Mucosa of descending colon (tissue), 3 donors: ENCODE measurements at regions not wholly inside any gene's neighbourhood (a gene's known extent, or its start where the extent isn't known, plus 50 kb on each side); places are given as distances from the start of the nearest gene placed in this dataset.

Experiments used
- ATAC-seq: fragments of 200-7000 bp; cut with Tn5 transposase; one replicate; pipeline ENCODE4 v1.9.1; 2020; ENCODE audit warnings: mild to moderate bottlenecking, moderate library complexity
- DNase-seq, 3 donors: peaks; one replicate each; pipeline ENCODE4 v3.0.0-alpha.2; 2020
- H3K36me3 ChIP-seq: fragments of 200-600 bp; one replicate; pipeline ENCODE4 v1.8.0; 2021; ENCODE audit warnings: low read depth, mild to moderate bottlenecking
- H3K4me1 ChIP-seq: fragments of 200-600 bp; one replicate; pipeline ENCODE4 v1.8.0; 2021; ENCODE audit warnings: low read depth, mild to moderate bottlenecking
- H3K4me3 ChIP-seq: fragments of 200-600 bp; one replicate; pipeline ENCODE4 v1.8.0; 2021; ENCODE audit warnings: mild to moderate bottlenecking
- H3K9me3 ChIP-seq: fragments of 200-600 bp; one replicate; pipeline ENCODE4 v1.8.0; 2021; ENCODE audit warnings: mild to moderate bottlenecking
- intact Hi-C, 2 donors: fragments of 100-400 bp; cut with DNase I in 1 of 2; cut with micrococcal nuclease in 1 of 2; formaldehyde crosslinking; loops; one replicate each; pipeline versions ENCODE4 v1.11.0 to v1.11.1; 2022; cut with DNase I, micrococcal nuclease
- TF ChIP-seq, protein P1 (sequence below): fragments of 200-600 bp; IDR thresholded peaks from one replicate; pipeline ENCODE4 v1.8.0; 2022; ENCODE audit warnings: antibody characterized with exemption, mild to moderate bottlenecking
- donor health status: DM: no; HTN: no; CAD: no; lungs with moderate emphysema.
- donor health status: DM: no; HTN: no; CAD: no.
- donor health status: DM: no; HTN: yes; CAD: no.

DNA sequence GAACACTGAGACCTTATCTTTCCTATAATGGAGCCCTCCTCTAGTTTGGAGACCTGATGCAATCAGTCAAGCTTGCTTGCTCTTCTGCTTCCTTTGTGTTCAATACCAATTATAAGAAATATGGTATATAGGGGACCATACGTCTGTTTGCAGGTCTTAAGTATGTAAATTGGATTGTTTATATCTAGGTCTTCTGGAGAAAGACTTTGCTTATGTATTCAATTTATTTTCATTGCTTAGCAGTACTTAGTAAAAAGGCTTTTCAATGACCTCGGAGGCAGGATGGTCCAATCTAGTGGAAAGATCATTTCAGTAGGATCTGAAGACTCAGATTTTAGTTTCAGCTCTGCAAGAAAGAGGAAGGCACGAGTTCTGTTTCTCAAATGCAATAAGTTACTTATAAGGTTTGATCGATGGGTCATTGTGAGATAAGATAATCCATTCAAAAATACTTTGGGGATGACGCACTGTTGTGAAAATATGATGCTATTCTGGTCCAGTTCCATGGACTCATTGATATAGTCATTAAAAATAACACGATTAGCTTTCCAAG lies 571.6 kb downstream of the SH2D4B start:
- ATAC-seq (no peak), DNase-seq (no peak)
- TF ChIP-seq, protein P1, sequence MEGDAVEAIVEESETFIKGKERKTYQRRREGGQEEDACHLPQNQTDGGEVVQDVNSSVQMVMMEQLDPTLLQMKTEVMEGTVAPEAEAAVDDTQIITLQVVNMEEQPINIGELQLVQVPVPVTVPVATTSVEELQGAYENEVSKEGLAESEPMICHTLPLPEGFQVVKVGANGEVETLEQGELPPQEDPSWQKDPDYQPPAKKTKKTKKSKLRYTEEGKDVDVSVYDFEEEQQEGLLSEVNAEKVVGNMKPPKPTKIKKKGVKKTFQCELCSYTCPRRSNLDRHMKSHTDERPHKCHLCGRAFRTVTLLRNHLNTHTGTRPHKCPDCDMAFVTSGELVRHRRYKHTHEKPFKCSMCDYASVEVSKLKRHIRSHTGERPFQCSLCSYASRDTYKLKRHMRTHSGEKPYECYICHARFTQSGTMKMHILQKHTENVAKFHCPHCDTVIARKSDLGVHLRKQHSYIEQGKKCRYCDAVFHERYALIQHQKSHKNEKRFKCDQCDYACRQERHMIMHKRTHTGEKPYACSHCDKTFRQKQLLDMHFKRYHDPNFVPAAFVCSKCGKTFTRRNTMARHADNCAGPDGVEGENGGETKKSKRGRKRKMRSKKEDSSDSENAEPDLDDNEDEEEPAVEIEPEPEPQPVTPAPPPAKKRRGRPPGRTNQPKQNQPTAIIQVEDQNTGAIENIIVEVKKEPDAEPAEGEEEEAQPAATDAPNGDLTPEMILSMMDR, result no peak
- H3K4me3 ChIP-seq, result no peak overlapping the region
- H3K4me1 ChIP-seq, result no peaks in the 10 kb centered on the region
- H3K36me3 ChIP-seq, result no peaks in the 10 kb centered on the region
- intact Hi-C loops, result no loop called here
- no peaks in the 10 kb centered on the region for H3K9me3 ChIP-seq

DNA sequence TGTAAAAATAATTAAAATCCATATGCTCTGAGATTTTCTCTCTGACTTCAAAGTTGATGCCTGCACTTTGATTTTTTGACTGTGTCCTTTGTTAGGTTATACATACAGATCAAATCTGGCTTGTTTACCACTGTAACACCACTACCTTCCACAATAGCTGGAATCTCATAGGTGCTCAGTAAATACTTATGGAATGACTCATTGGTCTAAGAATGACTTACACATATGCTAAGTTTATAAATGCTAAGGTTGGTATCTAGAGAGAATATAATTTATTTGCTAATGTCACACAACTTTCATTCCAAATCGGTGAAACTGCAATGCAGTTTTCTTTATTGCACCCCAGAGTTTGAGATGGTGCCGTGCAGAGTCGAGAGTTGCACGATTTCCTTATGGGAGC lies 578.5 kb downstream of the SH2D4B start:
- intact Hi-C loops, result no loop called here
- DNase-seq, result no peak
- no peak for ATAC-seq
- Histone ChIP-seq H3K36me3 (no peaks in the 10 kb centered on the region), H3K9me3 (no peaks in the 10 kb centered on the region), H3K4me3 (no peak overlapping the region), H3K4me1 (no peaks in the 10 kb centered on the region)
- TF ChIP-seq, protein P1, result no peak

GRCh38 chr10:81116990-81117389 lies 579.3 kb downstream of the SH2D4B start:
- Histone ChIP-seq H3K9me3 (no peaks in the 10 kb centered on the region), H3K4me1 (no peaks in the 10 kb centered on the region), H3K4me3 (no peak overlapping the region), H3K36me3 (no peaks in the 10 kb centered on the region)
- TF ChIP-seq, protein P1, result no peak
- DNase-seq, result no peak
- no peak for ATAC-seq
- intact Hi-C loops, result no loop called here

DNA sequence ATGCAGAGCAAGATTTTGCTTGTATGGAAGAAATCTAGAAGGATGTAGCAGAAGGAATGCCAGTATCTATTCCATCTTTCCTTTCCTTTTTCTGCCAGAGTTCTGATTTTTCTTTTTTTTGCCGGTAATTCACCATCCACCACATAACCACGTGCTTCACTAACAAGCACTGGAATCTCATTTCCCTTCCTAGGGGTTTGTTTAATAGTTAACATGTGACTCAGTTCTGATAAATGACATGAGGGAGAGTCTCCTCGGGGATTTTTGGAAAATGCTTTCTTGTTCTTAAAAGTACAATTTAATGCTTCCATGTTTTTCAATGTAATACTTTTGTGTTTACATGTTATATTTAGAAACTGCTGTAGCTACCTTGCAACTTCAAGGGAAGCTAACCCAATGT lies 590.2 kb downstream of the SH2D4B start:
- H3K36me3 ChIP-seq, result no peaks in the 10 kb centered on the region
- H3K4me3 ChIP-seq, result no peak overlapping the region
- DNase-seq (no peak), ATAC-seq (no peak)
- H3K4me1 ChIP-seq, result no peaks in the 10 kb centered on the region
- intact Hi-C loops, result no loop called here
- TF ChIP-seq, protein P1, result no peak
- no peaks in the 10 kb centered on the region for H3K9me3 ChIP-seq

GRCh38 chr10:81130014-81130413 lies 592.3 kb downstream of the SH2D4B start:
- Histone ChIP-seq H3K9me3 (no peaks in the 10 kb centered on the region), H3K36me3 (no peaks in the 10 kb centered on the region), H3K4me1 (no peaks in the 10 kb centered on the region), H3K4me3 (no peak overlapping the region)
- no peak for ATAC-seq
- TF ChIP-seq, protein P1, result no peak
- intact Hi-C loops, result no loop called here
- no peak for DNase-seq

DNA sequence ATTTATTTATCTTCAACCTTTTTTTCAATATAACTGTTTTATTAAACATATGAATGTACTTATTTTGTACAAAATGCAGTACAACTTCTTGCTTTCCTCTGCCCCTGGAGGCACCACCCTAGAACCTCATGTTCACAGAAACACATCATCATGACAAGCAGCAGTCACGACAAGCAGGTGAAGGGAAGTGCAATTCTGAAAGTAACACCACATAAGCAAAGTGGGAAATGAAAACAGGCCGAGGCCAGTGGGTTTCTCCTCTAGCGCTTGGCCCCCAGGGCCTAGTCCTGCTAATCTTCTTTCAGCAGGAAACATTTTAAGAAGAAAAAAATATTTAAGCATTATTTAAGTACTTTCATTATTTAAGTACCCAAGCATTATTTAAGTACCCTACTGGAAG lies 598.1 kb downstream of the SH2D4B start:
- DNase-seq (no peak), ATAC-seq (no peak)
- intact Hi-C loops, result no loop called here
- no peaks in the 10 kb centered on the region for H3K4me1 ChIP-seq
- no peaks in the 10 kb centered on the region for H3K9me3 ChIP-seq
- H3K4me3 ChIP-seq, result no peak overlapping the region
- TF ChIP-seq, protein P1, result no peak
- no peaks in the 10 kb centered on the region for H3K36me3 ChIP-seq
